NCI-H2107 (cell line): ENCODE measurements at regions not wholly inside any gene's neighbourhood (a gene's known extent, or its start where the extent isn't known, plus 50 kb on each side); places are given as distances from the start of the nearest gene placed in this dataset.

Source experiments
- DNase-seq: peaks from one replicate; lab custom pipeline; 2025; lab: John Stamatoyannopoulos, UW

DNA sequence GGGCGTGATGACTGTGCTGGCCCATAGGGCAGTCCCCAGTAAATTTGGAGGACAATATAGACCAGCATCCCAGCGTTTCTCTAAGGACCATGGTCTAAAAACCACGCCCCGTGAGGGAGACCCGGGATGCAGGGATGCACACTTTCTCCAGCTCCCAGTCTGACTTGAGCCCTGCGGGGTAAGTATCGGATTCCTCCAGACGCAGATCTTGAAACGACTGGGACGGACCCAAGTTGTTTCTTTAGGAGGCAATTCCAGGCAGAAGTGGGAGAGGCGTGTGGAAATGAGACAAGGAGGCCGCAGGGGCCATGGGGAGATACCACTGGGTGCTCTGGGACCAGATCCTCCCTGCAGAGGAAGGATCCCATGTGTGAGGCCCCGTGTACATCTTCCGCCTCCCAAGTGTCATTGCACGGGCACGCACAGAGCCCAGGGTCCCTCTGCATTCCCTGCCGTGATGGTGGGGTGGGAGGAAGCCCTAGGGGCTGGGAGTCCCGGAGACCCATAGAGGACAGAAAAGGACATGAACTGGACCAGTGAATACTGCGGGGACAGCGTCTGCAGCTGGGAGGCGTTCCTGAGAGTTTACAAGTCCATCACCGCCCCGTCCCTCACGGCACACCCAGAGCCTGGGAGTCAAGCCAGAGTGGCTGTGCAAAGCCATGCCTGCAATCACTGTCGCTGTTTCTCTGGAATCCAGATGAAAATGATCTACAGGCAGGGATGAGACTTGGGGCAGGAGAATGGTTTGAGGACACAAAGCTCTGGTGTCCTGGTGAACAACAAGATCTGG, 522.9 kb downstream of the CDH26 start:
- DNase-seq: no peak

GRCh38 chr20:60481743-60482133, 523.5 kb downstream of the CDH26 start:
- DNase-seq: no peak

GRCh38 chr20:60482221-60483008, 524.2 kb downstream of the CDH26 start:
- no peak for DNase-seq

DNA sequence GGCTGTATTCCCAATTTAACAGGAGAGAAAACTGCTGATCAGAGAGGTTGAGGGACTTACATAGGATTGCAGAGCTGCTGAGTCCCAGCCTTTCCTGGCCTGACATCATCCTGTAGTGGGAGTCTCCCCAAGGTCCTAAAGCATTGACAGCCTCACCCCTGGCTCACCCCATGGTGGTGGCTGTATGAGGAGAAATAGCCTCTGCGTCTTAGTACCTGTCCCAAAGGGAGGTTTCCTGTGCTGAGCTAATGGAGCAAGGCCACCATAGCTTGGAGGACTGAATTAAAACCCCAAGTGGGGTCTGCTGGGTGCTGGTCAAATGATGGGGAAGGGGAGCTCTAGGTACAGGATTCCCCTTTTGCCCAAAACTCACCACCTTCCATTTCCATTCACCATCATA, 525.1 kb downstream of the CDH26 start:
- no peak for DNase-seq

- DNase-seq: no peak
Observed at GRCh38 chr20:60484316-60484715, 526.1 kb downstream of the CDH26 start.

- no peak for DNase-seq
Observed at GRCh38 chr20:60485012-60485760, 527.0 kb downstream of the CDH26 start.

DNA sequence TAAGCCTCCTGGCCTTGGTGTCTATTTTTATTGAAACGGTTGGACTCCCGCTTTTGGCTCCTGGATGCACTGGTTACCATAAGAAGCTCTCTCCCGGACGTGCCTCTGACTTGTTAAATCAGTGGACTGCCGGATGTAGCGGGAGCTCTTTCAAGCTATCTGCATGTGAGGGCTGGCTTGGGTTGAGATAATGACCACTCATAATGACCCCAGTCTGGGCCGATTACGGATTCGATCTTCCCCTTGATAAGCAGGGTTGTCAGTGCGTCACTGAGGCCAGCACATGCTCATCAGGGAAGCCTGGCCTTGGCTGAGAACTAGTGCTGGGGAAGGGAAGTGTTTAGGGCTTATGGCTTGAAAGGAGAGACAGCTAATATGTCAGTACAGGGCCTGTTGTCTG, 528.1 kb downstream of the CDH26 start:
- no peak for DNase-seq

GRCh38 chr20:60486937-60487336, 528.7 kb downstream of the CDH26 start:
- no peak for DNase-seq

- DNase-seq: no peak
Observed at GRCh38 chr20:60490217-60491050, 532.2 kb downstream of the CDH26 start.

- DNase-seq: no peak
Observed at GRCh38 chr20:60491051-60491581, 532.9 kb downstream of the CDH26 start.

DNA sequence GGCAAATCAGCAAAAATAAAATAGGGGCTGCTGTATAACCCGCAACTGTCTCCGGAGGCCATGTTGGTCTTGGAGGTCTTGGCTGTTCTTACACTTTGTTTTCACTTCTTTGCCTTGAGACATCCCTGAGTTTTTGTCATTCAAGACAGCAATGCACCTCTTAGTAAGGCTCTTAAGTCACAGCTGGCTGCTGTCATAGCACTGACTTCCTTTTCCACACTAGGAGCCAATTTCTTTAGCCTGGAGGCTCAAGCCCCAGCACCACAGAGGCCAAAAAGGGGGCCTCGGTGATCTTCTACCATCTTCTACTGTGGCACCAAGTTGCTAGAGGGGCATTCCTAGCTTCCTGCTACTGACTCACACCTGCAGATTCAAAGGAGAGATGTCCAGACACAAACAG, 536.3 kb downstream of the CDH26 start:
- no peak for DNase-seq

- DNase-seq: no peak
Observed at GRCh38 chr20:60497298-60498035, 539.2 kb downstream of the CDH26 start.

DNA sequence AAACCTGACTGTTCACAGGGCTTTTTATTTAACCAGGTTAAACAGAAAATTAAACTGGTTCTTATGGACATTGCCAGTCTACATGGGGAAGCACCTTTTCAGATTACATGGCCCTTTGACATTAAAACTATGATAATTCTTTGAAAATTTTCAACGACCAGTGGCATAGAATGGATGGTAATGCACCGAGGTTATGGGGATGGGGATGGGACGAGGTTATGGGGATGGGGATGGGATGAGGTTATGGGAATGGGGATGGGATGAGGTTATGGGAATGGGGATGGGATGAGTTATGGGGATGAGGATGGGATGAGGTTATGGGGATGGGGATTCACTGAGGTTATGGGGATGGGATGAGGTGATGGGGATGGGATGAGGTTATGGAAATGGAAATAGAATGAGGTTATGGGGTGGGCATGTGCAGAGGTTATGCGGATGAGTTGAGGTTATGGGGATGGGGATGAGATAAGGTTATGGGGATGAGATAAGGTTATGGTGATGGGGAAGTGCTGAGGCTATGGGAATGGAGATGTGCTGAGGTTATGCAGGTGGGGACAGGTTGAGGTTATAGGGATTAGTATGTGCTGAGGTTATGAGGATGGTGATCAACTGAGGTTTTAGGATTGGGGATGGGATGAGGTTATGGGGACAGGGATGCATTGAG, 541.9 kb downstream of the CDH26 start:
- no peak for DNase-seq

- DNase-seq: no peak
Observed at GRCh38 chr20:60501048-60501447, 542.8 kb downstream of the CDH26 start.

GRCh38 chr20:60502881-60503280, 544.7 kb downstream of the CDH26 start:
- DNase-seq: no peak

- DNase-seq: no peak
Observed at GRCh38 chr20:60505423-60505822, 547.2 kb downstream of the CDH26 start.

- no peak for DNase-seq
Observed at GRCh38 chr20:60506061-60506460, 547.8 kb downstream of the CDH26 start.

DNA sequence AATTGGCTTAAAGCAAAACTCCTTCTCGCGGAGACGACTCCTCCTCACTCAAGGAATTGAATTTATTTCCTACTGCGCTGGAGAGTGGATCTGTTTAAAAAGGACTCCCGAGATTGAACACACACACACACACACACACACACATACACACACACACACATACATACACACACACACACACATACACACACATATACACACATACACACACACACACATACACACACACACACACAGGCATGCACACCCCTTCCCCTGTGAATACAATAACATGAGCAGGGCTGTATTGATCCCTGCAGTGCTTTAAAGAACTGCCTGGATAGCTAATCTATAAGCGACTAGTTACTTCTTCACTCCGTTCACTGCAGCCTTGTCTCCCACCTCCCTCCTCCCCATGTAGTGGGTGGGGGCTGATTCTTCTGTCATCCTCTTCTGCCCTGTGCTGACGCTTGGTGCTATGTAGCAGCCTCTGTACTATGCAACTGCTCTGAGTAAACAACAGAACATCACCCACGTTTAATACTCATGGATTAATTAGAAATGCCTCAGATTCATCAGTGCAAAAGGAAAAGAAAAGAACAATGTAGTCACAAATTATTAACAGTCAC, 549.0 kb downstream of the CDH26 start:
- no peak for DNase-seq

DNA sequence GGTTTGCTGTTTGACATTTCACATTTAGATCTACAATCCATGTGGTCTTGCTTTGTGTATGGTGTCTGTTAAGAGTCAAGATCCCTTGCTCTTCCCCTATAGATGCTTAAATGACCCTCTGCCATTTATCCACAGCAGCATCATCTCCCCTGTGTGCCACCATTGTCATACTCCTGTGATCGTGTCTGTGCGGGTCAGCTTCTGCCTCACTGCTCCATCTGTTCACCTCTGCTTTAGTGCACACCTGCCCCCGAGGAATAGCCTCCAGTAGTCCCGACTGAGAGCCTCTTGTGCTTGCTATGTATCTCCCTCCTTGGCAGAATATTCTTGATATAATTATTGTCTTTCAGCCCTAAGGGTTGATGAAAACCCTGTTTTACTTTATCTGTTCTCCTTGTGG, 551.2 kb downstream of the CDH26 start:
- DNase-seq: no peak

- DNase-seq: no peak
Observed at GRCh38 chr20:60510356-60510755, 552.1 kb downstream of the CDH26 start.
